Stimulated activated CD4-positive, alpha-beta T cell treated with anti-CD3 and anti-CD28 coated beads, Interleukin-12 subunit alpha, Interleukin-12 subunit beta, amount 100 ng/mL, for 4 hours (primary cell): ENCODE measurements at regions not wholly inside any gene's neighbourhood (a gene's known extent, or its start where the extent isn't known, plus 50 kb on each side); places are given as distances from the start of the nearest gene placed in this dataset.

Source experiments
- DNase-seq: peaks from one replicate; pipeline ENCODE4 v3.0.0-alpha.2; 2020

DNA sequence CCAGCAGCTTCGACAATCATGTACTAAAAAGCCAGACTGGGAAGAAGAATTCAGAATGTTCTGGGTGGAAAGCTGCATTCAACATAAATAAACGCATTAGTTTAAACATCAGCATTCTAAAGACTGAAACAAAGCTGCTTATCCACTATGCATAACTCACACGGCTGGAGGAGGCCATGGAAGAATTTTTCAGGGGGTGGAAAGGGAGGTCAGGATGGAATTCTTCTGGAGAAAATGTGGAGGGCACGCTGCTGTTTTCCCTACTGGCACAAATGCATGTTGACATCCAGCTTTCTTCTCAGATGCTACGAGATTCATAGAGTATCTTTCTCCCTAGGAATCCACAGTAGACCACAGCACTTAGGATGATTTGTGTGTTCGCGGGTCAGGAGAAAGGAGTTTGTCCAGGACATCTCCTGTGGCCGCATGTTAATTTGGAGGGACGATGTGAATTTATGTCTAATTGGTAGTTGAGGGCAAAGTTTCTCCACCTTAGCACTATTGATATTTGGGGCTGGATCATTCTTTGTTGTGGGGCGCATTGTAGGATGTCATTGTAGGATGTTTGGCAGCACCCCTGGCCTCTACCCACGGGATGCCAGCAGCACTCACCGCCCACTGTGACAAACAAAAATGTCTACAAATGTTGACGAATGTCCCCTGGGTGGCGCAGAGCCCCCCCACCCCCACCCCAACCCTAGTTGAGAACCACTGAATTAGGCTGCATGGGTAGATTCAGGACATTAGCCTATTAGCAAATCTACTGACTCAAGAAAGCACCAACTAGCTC lies 86.5 kb upstream of the KAZN start:
- DNase-seq, result no peak

DNA sequence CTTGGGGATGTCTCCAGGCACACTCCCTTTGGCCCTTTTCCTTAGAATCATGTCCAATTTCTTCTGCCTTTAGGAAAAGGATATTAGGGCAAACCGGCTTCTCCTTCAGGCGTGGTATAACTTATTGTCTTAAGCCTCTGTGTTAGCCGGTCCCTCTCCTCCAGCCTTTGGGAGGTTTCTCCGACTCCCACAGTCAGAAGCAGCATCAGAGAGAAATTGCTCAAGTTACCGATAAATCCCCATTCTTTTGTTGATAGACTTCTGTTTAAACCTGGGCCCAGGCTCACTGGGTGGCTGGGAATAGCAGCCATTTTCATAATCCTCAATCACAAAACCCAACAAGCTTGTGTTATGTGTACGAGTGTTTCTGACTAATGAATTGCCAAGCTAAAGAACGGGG lies 85.4 kb upstream of the KAZN start:
- DNase-seq, result no peak

DNA sequence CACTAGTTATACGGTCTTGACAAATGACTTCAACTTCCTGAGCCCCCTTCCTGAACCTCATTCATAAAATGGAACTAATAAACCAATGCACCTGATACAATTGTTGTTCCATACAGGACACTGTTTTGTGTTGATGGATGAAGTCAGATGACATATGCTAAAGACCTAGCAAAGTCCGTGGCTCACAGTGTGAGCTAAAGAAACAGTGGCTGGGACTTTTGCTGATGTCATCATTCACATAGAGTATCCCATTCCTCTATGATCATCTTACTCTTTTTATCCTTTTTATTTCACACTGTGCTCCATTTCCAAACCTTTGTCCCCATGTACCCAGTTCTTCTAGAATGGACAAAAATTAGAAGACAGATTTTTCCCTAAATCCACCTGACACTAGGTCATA lies 83.7 kb upstream of the KAZN start:
- DNase-seq, result no peak

DNA sequence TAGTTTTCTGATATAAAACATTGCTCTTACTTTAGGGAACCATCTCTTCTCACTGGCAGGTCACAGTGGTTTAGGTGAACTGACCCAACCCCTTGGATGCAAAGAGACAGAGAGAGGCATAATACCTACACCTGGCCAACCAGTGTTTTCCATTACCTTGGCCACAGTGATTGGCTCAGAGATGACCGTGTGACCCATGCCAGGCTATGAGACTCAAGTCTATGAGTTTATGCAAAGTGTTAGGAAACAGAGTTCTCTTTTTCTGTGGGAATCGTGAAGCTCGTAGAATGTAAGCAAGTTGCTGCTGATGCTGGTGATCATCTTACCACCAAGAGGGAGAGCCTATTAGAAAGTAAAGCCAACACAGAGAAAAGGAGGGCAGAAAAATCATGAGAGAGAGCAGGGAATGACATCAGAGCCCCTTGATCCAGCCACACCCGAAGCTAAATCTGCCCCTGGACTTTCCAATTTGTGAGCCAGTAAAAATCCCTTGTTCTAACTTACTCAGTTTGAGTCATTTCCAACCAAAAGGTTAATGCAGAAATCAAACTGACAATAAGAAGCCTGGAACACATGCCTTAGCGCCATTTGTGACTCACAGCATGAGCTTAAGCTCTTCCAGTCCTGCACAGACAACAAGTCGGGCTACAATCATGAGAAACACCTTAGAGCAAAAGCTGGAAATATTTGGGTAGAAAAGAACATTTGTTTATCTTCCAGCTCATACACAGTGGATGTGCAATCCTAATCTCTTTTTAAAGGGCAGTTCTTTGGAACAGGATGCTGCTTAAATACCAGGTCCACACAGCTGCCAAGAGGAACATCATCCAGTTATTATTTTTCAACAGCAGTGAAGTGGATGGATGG lies 81.3 kb upstream of the KAZN start:
- no peak for DNase-seq

DNA sequence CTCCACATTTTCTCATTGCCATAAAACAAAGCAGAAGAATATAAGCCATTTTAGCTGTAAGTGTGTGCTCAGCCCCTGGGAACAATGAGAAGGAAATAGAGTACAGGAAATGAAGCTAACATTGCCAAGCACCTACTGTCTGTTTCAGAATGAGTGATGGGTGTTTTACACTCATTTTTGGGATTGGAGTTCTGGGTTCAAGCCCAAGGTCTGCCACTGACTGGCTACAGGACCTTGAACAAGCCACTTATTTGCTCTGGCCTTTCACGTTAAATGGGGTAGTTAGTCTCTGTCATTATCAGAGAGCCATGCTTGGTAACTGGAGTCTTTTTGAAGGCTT lies 80.7 kb upstream of the KAZN start:
- DNase-seq, result no peak

DNA sequence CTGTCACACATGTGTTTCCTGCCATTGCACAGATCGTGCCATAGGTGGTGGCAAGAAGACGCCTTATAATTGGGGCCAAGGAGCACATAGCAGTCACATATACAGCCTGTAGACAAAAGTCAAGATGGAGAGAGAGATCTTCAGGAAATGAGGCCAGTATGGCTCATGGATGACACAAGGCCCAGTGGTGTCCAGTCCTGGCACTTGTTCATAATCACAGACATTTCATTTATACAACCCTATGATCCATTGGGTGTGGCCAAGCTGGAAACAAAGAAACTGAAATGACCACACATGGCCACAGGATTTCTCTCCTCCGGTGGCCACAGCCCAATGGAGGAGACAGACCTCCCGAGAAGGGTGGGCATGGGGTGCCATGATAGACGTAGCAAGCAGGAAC lies 78.5 kb upstream of the KAZN start:
- no peak for DNase-seq

DNA sequence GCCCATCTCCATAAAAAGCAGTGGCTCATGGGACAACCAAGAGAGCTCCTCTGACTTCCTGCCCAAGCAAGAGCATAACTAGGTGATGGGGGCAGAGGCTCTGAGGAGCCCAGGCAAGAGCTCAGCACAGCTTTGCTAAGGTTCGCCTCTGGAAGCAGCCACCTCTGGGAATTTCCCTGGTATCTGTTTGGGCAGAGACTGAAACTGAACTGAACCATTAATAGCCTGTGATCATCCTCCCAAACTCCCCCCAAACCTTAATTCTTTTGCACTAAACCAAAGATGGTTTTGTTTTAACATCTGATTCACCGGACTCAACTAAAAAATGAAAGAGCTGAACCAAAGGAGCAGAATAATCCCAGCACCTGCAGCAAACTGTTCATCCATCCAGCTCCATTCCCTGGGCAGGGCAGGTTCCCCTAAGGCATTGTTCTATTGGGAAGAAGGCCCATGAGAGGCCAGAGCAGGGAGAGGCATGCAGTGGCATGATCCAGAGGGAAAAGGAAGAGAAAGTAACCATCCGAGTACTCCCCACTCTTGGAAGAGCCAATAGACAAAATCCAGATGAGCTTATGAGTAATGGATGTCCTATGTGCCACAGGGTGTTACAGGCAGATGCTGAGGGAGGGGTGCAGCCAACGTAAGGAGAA lies 77.8 kb upstream of the KAZN start:
- DNase-seq, result no peak

DNA sequence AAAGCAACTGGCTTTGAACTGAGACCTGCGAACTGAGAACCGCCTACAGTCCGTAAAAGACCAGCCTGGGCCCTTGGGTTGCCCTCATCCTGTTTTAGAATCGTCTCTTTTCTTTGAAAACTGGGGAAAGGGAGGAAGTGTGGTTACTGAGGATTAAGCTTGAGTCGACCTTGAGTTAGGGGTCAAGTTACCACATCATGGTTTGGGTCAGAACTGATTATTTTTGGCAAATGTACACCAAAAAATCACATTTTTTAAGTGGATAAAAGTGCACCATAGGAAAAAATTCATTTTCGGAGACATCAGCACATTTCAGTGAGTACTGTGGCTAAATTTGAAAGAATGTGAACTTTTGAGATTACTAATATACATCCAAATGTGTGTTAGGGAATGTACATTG lies 76.9 kb upstream of the KAZN start:
- DNase-seq, result no peak

DNA sequence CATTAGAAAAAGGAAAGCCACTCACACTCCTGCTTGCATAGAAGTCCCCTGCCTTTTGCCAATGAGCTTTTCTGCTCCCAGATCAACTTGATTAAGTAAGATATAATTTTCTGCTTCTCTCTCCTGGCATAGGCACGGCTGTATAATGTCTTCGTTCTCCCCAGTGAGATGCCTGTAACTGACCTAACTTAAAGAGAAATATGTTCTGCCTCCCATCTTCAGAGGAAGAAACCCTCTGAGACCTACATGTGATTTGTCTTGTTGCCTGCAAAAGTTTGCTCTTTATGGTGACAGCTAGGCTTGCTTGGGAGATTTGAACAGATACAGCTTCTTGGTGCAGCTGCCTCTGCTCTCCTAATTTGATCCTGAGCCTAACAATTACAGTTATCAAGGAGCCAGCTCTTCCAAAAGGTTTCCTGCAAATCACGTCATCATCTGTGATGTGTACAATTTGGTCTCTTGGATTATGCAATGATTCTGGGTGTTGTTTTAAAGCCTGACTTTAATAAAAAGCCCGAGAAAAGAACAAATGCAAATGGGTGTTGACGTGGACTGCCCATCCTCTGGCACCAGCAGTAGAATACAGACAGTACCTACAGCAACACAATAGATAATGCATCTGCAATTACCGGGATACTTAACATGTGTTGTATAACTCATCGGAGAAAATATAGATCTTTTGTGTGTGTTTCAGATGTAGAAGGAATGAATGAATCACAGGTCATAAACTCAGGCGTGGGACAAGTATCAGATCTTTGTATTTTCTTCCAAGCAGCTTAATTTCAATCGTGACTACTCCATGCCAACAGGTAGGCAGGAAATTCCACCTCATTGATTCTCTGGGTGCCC lies 76.2 kb upstream of the KAZN start:
- no peak for DNase-seq

DNA sequence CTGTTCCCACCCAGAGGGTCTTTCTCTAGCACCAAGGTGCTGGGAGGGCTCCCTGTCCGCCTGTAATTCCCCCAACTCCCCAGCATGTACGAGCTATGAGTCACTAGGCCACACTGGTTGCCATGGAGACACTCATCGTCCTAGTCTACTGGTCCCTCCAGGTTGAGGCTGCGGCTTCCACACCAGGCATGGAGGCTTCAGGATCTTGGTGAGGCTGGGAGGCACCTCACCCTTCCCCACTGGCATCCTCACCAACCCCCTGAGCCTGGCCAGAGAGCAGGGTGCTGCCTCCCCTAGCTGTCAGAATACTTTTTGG lies 75.6 kb upstream of the KAZN start:
- no peak for DNase-seq

DNA sequence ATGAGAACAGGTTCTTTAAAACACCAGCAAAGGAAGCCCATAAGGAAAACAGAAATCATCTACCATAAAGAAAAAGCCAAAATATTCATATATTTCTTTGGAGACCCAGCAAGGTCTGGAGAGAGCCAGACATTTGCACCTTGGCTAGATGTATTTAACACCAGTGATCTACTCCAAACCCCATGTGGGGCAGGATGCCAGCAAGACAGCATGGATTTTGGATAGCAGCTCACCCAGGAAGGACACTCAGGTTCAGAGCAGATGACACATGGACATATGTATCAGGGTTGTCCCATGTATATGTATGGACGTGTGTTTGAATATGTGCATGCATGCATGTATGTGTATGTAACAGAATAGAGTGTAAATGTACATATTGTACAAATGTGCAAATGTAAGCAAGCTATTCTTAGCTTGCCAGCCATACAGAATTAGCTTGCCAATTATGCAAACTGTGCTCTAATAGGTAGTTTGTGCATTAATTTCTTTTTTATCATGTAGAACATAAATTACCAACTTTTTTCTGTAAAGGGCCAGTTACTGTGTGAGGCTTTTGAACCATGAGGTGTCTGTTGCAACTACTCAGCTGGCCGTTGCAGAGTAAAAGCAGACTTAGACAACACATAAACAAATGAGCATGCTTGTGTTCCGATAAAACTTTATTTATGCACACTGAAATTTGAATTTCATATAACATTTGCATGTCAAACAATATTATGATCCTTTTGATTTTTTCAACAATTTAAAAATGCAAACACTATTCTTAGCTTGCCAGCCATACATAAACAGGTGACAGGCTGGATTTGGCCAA lies 73.5 kb upstream of the KAZN start:
- DNase-seq, result no peak

DNA sequence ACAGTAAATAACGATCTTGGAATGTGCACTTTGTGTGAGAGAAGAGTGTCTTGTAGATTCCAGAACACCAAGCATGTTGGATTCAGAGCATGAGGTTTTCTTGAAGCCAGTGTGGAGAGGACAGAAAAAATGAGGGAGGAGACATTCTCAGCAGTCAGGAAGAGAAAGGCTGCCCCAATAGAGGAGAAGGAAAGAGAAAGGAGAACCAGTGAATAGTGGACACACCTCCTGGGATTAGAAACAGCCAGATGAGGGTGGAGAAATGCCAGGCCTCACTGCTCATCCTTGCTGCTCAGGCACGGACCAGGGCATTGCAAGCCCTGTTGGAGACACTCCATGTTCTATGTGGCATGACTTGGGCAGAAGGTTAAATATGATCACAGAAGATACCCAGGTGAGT lies 69.0 kb upstream of the KAZN start:
- DNase-seq, result no peak

DNA sequence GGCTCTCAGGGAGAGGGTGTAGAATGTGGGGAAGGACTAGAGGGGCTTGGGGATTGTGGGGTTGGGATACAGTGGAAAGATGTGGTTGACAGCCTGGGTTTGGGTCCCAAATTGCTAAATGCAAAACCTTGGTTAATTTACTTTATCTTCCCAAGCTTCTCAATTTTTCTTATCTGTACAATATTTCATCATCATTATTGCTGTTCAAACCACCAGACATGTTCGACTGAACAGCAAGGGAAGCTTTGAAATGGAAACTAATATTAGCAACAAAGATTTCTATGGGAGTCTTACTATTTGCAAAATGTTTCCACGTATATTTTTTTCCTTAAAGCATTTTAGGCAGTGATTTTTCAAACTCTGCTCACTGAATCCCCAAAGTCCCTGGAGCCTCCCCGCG lies 67.0 kb upstream of the KAZN start:
- no peak for DNase-seq

DNA sequence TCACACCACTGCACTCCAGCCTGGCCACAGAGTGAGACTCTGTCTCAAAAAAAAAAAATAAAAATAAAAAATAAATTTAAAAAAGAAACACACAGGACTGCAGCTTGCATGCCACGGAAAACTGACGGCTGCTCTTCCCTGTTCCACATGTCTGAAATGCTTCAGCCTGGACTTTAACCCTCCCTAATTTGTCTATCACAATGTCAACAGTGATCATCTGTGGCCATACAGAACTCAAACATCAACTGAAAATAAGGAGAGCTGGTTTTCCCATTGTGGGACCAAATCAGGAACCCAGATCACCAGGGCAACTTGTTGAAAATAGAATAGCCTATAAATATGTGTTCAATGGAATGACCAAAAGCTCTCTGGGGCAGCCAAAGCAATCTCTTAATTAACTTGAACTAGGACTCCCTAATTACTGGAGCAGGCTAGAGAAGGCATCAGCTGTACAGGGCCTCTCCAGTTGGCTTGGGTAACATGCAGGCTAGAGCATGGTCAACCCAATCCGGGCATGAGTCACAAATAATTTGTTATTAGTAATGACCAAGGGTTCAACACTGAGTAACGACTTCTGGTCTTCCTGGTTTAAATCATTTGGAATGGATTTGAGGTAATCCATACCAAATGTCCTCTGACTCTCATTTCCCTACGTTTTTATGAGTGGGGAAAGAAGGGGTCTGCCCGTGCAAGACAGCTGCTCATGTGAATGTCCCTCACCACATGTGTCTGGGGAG lies 62.7 kb upstream of the KAZN start:
- DNase-seq, result no peak

DNA sequence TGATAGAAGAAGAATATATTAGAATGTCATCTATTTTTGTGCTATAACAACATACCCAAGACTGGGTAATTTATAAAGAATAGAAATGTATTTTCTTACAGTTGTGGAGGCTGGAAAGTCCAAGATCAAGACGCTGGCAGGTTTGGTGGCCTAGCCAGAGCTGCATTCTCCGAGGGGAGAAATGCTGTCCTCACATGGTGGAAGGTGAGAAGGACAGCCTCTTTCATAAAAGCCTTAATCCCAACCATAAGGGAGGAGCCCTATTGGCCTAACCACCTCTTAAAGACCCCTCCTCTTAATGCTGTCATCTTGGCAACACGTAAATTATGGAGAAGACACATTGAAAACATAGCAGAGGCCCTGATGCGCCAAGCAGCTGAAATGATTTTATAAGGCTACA lies 60.1 kb upstream of the KAZN start:
- no peak for DNase-seq

DNA sequence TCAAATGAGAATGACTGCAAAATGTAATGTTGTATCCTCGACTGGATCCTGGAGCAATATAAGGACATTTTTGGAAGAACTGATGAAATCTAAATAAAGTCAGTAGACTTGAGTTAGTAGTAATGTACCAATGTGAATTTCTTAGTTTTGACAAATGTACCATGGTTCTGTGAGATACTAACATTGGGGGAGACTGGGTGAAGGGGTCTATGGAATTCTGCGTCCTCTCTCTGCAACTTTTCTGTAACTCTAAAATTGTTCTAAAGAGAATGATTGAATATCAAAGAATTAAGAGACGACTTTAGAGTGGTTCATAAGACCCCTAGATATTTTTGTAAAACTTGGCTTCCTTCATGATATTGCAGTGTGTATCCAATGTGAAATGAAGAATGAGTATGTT lies 59.2 kb upstream of the KAZN start:
- DNase-seq, result no peak

DNA sequence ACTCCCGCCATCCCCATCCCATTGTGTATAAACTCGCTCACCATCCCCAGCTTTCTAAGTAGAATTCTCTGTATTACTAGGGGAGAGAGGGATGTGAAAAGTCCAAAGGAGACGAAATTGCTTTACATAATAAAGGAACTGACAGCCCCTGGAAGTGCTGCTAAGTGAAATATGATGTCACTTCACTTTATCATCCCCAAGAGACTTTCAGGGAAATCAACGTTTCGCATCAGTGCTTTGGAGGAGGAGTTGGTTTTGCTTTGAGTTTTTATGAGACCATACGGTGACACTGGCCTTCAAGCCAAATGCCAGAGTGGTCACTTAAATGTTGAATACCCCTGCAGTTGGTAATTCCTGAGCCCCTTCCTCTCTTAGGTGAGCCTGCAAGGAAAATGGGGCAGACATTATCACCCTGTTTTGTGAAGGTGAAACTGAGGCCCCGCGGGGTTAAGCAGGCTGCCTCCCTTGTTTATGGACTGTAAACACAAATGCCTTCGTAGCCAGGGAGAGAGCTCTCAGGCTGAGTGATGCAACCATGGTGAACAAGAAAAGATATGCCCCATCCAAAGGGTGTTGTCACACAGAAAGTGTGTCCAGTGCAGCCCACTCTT lies 58.4 kb upstream of the KAZN start:
- no peak for DNase-seq

DNA sequence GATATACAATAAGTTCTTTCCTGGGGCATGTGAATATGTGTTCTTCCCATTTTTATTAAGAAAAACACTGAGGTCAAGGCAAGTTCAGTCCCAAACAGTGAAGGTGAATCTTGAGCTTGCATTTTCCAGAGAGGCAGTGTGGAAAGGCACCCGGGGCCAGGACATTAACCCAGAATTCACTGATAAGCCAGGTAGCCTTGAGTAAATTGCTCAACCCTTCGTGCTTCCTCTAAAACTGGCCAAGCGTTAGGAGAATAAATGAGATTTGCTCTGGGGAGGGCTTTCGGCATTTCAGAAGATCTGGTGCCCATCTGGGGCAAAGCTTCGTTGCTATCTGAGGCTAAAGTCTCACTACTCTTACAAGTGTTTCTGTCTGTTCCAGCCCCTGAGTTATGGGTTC lies 57.1 kb upstream of the KAZN start:
- no peak for DNase-seq

DNA sequence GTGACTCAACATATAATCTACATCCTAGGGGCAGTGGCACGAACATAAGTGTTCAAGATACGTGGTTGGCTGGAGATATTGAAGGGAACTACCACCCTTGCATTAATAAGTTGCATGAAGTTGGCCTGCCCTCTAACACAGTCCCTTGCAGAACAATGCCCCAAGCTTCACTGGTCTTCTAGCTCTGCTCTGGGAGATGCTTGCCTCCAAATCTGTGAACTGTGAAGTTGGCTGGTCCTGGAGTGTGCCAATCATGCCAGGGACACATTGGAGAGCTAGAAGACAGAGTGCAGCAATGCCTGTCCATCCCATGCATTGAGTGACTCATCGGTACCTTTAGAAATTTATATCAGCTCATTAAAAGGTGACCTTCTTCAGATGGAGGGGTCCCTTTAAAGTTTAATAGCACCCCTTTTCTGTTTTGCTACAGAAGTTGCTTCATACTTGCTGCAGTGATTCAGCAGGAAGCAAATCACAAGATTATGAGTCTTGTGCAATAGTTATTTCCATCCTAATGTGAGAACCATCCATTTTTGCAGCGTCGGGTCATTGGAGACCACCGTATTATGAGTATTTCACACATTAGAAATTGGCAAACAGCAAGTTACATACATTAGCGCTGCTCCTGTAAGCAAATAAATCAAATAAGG lies 55.2 kb upstream of the KAZN start:
- DNase-seq, result no peak

DNA sequence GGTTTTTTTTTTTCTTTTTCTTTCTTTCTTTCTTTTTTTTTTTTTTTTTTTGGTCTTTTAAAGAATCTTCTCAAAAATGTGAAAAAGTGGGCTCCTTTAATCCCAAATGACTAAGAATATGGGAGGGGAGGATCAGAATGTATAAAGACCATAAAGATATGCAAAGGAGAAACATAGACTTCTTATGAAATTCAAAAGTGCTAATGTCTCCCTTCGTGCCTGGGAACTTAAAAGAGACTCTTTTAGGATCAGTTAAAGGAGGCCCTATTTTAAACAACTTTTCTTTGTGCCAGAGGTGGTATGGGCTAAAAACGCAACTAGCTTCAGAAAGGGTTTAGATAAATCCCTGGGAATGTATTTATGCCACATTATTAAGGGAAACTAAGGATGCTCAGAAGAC lies 54.2 kb upstream of the KAZN start:
- DNase-seq, result no peak
